G401 (cell line): ENCODE measurements at regions not wholly inside any gene's neighbourhood (a gene's known extent, or its start where the extent isn't known, plus 50 kb on each side); places are given as distances from the start of the nearest gene placed in this dataset.
"Not testable (repeated sequence)": the region's sequence is repeated elsewhere in the genome, so short reads cannot be mapped to it uniquely, and the experiment has no call there.

Experiments
- DNase-seq: peaks from one replicate; pipeline ENCODE4 v3.0.0-alpha.2; 2015; ENCODE audit warnings: low spot score
- in situ Hi-C: cut with HindIII; loops from 2 replicates; pipeline ENCODE4 v1.10.0; 2016; ENCODE audit warnings: low sequenced_read_pairs, mixed read lengths

DNA sequence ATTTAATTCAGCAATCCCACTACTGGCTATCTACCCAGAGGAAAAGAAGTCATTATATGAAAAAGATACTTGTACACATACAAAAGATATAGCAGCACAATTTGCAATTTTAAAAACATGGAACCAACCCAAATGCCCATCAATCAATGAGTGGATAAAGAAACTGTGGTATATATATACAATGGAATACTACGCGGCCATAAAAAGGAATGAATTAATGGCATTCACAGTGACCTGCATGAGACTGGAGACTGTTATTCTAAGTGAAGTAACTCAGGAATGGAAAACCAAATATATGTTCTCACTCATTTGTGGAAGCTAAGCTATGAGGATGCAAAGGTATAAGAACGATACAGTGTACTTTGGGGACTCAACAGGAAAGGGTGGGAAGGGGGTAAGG, 102.8 kb upstream of the KCNMA1 start:
- DNase-seq, in situ Hi-C loops: not testable (repeated sequence)

DNA sequence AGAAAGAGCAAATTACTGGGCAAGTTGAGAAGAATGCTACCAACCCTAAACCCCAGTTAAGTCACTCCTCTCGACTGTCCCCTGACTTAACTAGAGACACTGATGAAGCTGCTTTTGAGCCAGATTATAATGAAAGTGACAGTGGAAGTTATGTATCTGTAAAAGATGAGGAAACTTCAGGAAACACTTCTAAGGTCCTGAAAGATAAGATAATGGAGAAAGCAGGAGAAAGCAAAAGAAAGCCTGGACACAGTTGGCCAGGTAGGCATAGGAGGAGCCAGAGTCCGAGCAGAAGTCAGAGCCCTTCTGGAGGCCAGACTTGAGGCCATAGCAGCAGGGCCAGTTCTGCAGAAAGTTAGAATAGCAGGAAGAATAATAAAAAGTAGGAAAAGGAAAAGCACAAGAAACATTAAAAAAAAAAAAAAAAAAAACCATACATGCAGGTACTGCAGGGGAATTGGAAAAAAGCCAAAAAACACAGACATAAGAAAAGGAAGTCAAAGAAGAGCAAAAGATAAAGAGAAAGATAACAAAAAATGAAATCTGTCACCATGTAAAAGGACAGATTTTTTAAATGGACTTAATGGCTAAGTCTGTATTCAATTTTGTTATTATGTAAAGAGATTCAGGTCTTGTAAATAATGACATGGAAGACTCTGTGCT, 101.0 kb upstream of the KCNMA1 start:
- in situ Hi-C loops: no loop called here
- no peak for DNase-seq

DNA sequence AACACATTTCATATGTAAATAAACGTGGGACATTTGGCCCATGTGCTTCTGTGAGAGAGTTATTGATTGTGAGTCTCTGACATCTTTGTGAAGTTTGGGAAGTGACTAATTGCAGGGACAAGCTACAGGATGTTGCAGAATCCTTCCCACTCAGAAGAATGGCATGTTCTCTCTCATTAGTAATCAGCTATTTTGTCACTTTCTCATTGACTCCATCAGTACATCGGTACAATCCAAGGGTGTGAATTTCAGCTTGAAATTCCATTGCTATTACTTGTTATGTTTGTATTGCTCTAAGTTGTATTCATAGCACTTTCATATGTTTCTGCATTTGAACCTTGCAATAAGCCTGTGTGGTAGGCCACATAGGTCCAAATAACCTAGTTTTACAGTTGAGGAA, 100.0 kb upstream of the KCNMA1 start:
- DNase-seq: no peak
- in situ Hi-C loops: no loop called here

DNA sequence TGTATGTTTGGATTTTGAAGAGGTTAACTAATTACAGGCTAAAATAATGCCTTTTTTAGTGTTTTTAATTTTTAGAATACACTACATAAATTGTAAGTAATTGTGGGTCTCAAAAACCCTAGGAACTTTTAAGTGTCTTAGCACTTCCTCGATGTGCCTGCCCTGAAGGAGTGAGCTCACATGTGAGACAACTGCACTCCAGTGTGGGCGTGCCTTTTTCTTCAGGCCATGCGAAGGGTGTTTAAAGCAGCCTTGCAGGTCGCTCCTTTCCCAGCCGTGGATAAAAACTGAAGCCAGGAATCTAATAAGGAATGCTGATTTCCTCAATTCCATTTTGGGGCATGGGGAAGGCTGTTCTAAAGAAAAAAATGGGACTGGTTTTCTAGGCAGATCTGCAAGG, 97.5 kb upstream of the KCNMA1 start:
- in situ Hi-C loops, DNase-seq: not testable (repeated sequence)

DNA sequence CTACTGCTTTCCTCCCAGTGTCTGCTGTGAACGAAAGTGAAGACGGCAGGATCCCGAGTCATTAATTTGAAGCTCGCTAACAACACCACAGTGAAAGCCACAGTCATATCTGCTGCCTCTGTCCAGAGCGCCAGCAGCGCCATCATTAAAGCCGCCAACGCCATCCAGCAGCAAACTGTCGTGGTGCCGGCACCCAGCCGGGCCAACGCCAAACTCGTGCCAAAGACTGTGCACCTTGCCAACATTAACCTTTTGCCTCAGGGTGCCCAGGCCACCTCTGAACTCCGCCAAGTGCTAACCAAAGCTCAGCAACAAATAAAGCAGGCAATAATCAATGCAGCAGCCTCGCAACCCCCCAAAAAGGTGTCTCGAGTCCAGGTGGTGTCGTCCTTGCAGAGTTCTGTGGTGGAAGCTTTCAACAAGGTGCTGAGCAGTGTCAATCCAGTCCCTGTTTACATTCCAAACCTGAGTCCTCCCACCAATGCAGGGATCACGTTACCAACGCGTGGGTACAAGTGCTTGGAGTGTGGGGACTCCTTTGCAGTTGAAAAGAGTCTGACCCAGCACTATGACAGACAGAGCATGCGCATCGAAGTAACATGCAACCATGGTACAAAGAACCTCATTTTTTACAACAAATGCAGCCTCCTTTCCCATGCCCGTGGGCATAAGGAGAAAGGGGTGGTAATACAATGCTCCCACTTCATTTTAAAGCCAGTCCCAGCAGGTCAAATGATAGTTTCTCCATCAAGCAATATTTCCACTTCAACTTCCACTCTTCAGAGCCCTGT, 94.8 kb upstream of the KCNMA1 start:
- in situ Hi-C loops: no loop called here

DNA sequence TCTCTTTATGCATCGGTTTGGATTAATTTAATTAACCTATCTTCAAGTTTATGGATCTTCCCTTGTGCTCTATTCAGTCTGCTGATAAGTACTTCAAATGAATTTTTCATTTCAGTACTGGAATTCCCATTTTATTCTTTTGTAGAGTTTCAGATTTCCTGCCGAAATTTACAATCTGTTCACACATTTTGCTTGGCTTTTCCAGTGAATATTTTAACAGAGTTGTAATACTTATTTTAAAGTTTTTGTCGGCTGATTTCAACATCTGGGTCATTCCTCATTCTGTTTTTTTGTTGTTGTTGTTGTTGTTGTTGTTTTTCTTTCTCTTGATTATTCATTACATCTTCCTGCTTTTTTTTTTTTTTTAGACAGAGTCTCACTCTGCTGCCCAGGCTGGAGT, 89.9 kb upstream of the KCNMA1 start:
- in situ Hi-C loops: no loop called here

More for the DNA sequence above, 94.8 kb upstream of the KCNMA1 start:
- no peak for DNase-seq

DNA sequence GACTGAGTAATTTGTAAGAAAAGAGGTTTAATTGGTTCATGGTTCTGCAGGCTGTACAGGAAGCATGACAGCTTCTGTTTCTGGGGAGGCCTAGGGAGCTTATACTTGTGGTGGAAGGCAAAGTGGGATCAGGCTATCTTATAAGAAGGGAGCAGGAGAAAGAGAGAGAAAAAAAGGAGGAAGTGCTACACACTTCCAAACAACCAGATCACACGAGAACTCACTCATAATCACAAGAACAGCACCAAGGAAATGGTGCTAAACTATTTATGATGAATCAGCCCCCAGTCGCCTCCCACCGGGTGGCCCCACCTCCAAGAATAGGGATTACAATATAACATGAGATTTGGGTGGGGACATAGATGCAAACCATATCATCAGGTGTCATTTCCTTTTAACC, 89.1 kb upstream of the KCNMA1 start:
- in situ Hi-C loops: no loop called here
- DNase-seq: no peak

More for the DNA sequence above, 89.9 kb upstream of the KCNMA1 start:
- no peak for DNase-seq

DNA sequence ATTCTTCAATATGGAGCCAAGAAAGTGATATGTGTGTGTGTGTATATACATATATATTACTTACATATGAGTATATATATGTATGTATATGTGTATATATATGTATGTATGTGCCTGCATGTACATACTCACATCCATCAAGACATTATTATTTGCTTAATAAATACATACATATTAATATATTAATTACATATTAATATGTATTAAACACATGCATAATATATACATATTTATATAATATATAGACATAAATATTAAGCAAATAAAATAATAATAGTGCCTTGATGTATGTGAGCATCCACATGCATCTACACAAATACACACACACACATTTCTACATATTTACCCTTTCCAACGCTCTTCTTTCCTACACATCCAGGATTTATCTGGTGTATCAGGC, 88.7 kb upstream of the KCNMA1 start:
- no peak for DNase-seq
- in situ Hi-C loops: no loop called here

DNA sequence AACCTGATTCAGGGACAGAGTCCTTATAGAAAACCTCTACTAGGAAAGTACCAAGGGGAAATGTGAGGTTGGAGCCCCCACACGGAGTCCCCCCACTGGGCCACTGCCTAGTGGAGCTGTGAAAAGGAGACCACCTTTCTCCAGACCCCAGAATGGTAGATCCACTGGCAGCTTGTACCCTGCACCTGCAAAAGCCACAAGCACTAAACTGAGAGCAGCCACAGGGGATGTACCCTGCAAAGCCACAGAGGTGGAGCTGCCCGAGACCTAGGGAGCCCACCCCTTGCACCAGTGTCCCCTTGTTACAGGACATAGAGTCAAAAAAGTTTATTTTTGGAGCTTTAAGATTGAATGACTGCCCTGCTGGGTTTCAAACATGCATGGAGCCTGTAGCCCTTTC, 87.2 kb upstream of the KCNMA1 start:
- in situ Hi-C loops: no loop called here
- DNase-seq: no peak

DNA sequence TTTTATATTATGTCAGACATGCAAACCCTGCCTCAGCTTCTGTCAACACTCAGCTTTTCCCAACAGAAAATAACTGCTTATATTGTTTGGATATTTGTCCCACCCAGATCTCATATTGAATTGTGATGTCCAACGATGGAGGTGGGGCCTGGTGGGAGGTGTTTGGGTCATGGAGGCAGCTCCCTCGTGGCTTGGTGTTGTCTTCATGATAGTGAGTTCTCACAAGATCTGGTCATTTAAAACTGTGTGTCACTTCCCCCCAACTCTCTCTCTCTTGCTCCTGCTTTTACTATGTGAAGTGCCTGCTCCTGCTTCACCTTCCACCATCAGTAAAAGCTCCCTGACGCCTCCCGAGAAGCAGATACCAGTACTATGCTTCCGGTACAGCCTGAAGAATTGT, 85.8 kb upstream of the KCNMA1 start:
- no peak for DNase-seq
- in situ Hi-C loops: no loop called here

DNA sequence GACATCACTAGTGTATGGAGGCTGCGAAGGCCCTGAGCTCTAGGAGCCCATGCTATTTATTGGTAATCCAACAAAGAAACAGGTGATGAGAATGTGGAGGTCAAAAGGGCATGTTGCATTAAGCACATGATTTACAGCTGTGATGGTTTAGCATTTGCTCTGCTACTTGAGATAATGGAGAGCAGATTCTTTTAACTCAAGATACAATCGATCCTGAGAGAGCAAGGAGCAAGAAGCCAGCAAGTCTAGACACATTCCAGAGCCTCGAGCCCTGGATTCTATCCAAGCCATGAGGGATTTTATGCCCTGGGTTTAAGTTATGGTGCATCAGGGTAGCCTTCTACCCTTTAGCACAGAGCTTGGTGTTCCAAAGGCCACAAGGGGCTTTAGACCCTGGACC, 85.3 kb upstream of the KCNMA1 start:
- in situ Hi-C loops, DNase-seq: not testable (repeated sequence)

DNA sequence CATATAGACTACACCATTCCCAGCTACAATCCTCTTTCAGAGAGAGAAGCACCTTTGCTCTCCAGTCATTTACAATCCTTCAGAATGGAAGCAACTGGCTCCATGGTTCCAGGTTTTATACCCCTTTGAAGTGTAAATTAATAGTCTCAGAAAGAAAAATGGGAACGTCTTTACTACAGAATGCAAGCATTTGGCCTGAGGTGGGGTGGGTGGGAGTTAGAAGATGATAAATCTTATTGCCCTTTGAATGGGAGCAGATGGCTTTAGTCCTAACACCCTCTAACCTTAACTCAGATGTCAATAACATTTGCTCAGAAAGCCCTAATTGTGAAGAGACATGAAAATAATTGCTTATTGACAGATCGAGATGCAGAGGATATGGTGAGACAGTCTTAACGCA, 84.2 kb upstream of the KCNMA1 start:
- in situ Hi-C loops: no loop called here
- DNase-seq: no peak

DNA sequence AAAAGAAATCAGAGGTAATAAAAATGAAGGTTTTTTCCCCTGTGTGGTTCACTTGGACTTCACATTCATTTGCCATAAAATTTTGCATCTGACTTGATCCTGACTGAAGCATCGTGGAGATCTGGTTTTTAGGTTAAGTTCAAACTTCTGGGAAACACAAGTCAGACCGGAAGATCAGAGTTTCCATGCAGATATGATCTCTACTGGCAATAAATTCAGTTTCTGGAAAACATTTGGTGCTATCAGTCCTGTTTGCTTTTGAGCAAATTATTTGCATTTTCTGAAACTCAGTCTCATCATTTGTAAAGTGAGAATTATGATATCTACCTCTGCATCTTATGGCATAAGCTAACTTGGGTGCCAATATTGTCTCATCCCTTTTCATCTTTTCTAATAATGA, 81.3 kb upstream of the KCNMA1 start:
- in situ Hi-C loops: no loop called here
- no peak for DNase-seq

DNA sequence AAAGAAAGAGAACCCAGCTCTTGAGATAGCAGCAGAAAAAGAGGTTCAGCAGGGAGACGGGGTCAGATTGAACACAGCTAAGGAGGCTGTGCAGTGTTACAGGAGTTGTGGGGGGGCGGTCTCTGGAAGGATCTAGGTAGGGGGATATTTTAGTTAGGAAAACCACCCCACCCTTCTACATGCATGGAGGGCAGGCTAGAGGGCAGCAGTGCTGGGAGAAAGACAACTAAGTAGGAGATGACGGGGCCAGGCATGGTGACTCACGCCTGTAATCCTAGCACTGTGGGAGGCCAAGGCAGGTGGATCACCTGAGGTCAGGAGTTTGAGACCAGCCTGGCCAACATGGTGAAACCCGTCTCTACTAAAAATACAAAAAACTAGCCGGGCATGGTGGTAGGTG, 80.7 kb upstream of the KCNMA1 start:
- DNase-seq, in situ Hi-C loops: not testable (repeated sequence)

DNA sequence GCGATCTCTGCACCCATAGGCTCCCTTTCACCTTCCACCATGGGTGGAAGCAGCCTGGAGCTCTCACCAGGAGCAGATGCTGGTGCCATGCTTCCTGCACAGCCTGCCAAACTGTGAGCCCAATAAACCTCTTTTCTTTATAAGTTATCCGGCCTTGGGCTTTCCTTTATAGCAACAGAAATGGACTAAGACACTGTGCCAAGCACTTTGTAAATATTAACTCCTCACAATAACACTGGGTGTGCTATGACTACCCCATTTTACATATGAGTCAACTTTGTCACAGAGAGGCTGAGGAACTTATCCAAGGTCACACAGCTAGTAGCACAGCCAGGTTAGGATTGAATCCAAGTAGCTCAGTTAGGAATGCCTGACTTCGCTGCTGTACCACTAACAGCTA, 79.7 kb upstream of the KCNMA1 start:
- no peak for DNase-seq
- in situ Hi-C loops: no loop called here

DNA sequence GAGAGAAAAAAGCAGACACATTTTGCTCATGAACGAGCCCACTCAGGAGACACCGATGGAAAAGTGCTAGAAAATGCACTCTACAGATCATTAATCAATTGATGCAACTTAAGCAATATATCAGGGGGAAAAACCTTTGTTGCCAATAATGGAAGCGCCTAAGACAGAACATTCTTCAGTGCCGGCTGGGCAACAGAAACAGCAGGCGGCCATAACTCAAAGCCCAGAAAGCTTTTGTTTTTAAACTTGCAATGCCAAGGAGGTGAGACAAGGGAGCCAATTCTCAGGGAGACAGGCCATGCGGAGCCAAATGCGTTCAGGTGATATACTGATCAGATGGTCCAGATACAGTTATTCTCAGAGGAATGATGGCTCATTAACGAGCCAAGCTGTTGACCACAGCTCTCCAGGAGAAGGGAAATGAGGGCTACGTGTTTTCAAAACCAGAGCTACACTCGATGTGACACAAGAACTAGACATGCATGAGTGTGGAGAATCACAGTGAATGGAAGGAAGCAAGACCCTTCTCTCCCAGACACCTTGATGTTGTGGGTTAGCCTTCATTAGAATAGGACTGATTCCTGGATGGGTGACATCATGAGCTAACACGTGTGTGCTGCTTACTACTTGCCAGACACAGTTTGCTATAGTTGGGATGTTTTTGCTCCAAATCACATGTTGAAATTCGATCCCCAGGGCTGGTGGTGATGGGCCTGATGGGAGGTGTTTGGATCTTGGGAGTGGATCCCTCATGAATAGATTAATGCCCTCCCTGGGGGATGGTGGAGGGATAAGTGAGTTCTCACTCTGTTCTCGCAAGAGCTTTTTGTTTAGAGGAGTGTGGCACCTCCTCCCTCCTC, 79.1 kb upstream of the KCNMA1 start:
- no peak for DNase-seq
- in situ Hi-C loops: no loop called here

DNA sequence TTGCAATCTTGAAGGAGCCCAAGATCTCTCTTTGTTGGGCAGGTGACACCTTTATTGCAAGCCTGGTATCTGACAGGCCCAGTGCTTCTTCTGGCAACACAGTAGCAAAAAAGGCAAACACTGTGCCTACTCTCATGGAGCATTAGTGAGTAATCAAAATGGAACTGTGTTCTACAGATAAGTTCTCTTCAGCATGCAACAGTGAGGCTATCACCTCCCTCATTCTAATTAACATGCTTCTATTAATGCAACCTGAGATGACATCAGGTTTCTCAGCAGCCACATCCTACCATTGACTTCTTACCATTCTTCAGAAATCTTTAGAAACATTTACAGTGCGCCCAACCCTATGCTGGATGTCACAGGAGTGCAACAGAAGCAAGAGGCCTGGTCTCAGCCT, 77.9 kb upstream of the KCNMA1 start:
- no peak for DNase-seq
- in situ Hi-C loops: no loop called here

DNA sequence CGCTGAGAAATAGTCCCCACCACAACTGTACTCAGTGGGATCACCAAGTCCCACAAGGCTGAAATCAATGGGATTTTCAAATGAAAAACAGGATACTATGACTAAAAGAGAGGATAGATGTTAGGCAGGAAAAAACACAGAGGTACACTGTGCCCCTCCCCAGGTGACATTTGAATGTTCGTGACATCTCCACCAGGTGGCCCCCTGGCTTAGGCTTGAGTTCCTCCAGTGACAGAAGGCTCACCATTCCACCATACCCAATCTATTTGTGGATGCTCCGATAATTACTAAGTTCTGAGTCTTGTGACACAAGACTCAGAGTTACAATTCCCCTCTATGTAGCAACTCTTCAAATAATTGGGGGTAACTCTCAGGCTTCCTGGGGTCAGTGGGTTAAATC, 77.5 kb upstream of the KCNMA1 start:
- peak; percentile 5 for DNase-seq
- in situ Hi-C loops: no loop called here

DNA sequence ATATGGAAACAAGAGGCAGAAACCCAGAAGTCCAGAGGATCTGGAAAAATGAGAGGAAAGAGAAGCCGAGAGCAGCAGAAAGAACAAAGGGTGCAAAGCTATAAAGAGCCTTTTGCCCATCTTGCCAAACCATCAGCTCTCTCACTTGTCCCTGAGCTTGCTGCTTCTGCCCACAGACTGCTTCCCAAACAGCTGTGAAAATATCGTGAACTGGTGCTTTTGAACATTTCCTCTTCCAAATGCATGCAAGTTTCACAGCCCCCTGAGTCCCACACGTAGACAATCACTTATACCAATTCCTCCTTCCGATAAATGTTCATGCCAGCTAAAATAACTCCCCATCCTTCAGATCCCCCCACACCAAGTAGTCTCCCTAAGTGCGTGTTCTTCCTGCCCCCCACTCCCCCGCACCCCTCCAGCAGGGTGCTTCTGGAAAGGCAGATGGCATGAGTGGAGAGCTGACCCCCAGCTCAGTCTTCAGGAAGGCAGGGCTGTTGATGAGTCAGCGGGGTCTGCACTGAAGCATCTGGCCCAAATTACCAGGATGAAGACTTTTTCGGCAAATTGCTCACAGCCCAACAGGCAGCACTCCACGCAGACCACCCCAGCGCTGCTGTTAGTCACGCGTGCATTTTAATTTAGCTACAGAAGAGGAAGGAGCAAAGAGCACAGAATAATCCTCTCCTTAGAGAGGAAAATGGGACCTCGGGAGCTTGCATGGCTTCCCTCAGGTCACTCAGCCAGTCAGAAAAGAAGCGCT, 76.1 kb upstream of the KCNMA1 start:
- in situ Hi-C loops: no loop called here
- no peak for DNase-seq
